HEK293T (cell line): ENCODE measurements at regions not wholly inside any gene's neighbourhood (a gene's known extent, or its start where the extent isn't known, plus 50 kb on each side); places are given as distances from the start of the nearest gene placed in this dataset.

Experiments
- CTCF ChIA-PET: fragments of 350-600 bp; formaldehyde crosslinking; extraction: SDS; loops from one replicate; lab custom pipeline; 2021; ENCODE audit warnings: antibody characterized with exemption, inconsistent platforms; lab: Yijun Ruan, JAX
- POLR2A ChIA-PET: fragments of 350-600 bp; formaldehyde crosslinking; extraction: SDS; loops from one replicate; lab custom pipeline; 2020; ENCODE audit warnings: antibody characterized with exemption, inconsistent platforms; lab: Yijun Ruan, JAX
- DNase-seq: peaks from one replicate; pipeline ENCODE4 v3.0.0; 2012; ENCODE audit warnings: mixed read lengths; ENCODE audit errors: extremely low spot score
- ARNT ChIP-seq: fragments of 450-650 bp; IDR thresholded peaks from 2 replicates; pipeline ENCODE4 v1.6.1; 2017; ENCODE audit warnings: mild to moderate bottlenecking
- BHLHE40 ChIP-seq: fragments of 450-650 bp; IDR thresholded peaks from 2 replicates; pipeline ENCODE4 v1.6.1; 2016; ENCODE audit warnings: mild to moderate bottlenecking, moderate library complexity, borderline replicate concordance
- CTBP1 ChIP-seq: fragments of 450-650 bp; IDR thresholded peaks from 2 replicates; pipeline ENCODE4 v1.6.1; 2016; ENCODE audit warnings: borderline replicate concordance
- ELF4 ChIP-seq: fragments of 450-650 bp; IDR thresholded peaks from 2 replicates; pipeline ENCODE4 v1.6.1; 2017; ENCODE audit warnings: antibody characterized with exemption
- FOXA1 ChIP-seq: fragments of 450-650 bp; IDR thresholded peaks from 2 replicates; pipeline ENCODE4 v1.6.1; 2016; ENCODE audit warnings: mild to moderate bottlenecking
- FOXK2 ChIP-seq: fragments of 450-650 bp; IDR thresholded peaks from 2 replicates; pipeline ENCODE4 v1.6.1; 2016; ENCODE audit warnings: mild to moderate bottlenecking
- FOXM1 ChIP-seq: fragments of 450-650 bp; IDR thresholded peaks from 2 replicates; pipeline ENCODE4 v1.6.1; 2017; ENCODE audit warnings: mild to moderate bottlenecking, borderline replicate concordance
- HDGF ChIP-seq: fragments of 450-650 bp; IDR thresholded peaks from 2 replicates; pipeline ENCODE4 v1.6.1; 2017; ENCODE audit warnings: antibody characterized with exemption, borderline replicate concordance
- L3MBTL2 ChIP-seq: fragments of 450-650 bp; conservative IDR thresholded peaks from 2 replicates; pipeline ENCODE4 v1.6.1; 2016; ENCODE audit warnings: mild to moderate bottlenecking
- LEF1 ChIP-seq: fragments of 450-650 bp; IDR thresholded peaks from 2 replicates; pipeline ENCODE4 v1.6.1; 2017; ENCODE audit warnings: mild to moderate bottlenecking, borderline replicate concordance
- NFRKB ChIP-seq: fragments of 450-650 bp; IDR thresholded peaks from 2 replicates; pipeline ENCODE4 v1.6.1; 2016; ENCODE audit warnings: mild to moderate bottlenecking, moderate library complexity
- SP1 ChIP-seq: fragments of 450-650 bp; IDR thresholded peaks from 2 replicates; pipeline ENCODE4 v1.6.1; 2017
- SUZ12 ChIP-seq: fragments of 450-650 bp; IDR thresholded peaks from 2 replicates; pipeline ENCODE4 v1.6.1; 2016; ENCODE audit warnings: mild to moderate bottlenecking
- TARDBP ChIP-seq: fragments of 450-650 bp; IDR thresholded peaks from 2 replicates; pipeline ENCODE4 v1.6.1; 2016
- ZNF384 ChIP-seq: fragments of 450-650 bp; IDR thresholded peaks from 2 replicates; pipeline ENCODE4 v1.6.1; 2016
- TF ChIP-seq, protein P1 (sequence below): fragments of 450-650 bp; IDR thresholded peaks from 2 replicates; pipeline ENCODE4 v1.6.1; 2016

DNA sequence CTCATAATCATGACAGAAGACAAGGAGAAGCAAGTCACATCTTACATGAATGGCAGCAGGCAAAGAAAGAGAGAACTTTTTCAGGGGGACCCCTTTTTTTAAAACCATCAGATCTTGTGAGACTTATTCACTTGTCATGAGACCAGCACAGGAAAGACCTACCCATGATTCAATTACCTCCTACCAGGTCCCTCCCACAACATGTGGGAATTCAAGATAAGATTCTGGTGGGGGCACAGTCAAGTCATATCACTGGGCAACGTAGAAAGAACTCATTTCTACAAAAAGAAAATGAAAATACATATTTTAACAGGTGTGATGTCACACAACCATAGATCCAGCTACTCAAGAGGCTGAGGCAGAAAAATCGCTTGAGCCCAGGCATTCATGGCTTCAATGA is 304.1 kb downstream of the IPMK start:
- POLR2A ChIA-PET: no interaction called here
- CTCF ChIA-PET: no interaction called here
- no peak for TF ChIP-seq L3MBTL2
- TF ChIP-seq BHLHE40: no peak
- no peak for TF ChIP-seq ELF4
- no peak for TF ChIP-seq HDGF
- TF ChIP-seq ZNF384: no peak
- TF ChIP-seq CTBP1: no peak
- TF ChIP-seq ARNT: no peak
- no peak for TF ChIP-seq LEF1
- TF ChIP-seq FOXK2: no peak
- no peak for TF ChIP-seq SUZ12
- DNase-seq: no peak

DNA sequence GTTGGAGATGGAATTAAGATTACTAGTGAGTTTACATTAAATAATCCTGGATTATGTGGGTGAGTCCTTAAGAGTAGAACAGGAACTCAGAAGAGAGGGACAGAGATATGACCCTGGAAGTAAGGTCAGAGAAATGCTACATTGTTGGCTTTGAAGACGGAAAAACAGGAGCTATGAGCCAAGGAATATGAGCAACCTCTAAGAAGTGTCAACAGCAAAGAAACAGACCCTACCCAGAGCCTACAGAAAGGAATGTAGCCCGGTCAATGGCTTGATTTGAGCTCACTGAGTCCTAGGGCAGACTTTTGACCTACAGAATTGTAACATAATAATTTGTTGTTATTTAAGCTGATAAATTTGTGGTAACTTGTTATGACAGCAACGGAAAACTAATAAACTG is 304.9 kb downstream of the IPMK start:
- TF ChIP-seq ARNT (no peak), TARDBP (no peak), FOXM1 (no peak)
- CTCF ChIA-PET: no interaction called here
- POLR2A ChIA-PET: no interaction called here
- no peak for DNase-seq

DNA sequence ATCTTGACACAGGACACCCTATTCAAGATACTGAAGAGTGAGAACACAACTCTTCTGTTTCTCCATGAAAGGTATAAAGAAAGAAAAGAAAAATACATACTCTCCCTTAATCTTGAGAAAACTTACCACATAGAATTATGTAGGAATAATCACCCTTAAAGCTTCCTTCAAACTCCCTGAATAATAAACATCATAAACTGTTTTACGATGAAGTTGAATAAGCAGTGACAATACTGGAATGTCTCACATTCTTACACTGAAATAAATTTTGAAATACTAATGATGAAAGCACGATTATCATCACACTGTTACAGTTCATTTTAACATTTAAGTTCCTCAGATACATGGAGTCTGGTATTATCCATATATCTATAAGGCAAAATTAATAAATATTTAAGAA is 306.2 kb downstream of the IPMK start:
- TF ChIP-seq NFRKB (no peak), HDGF (no peak), BHLHE40 (no peak), CTBP1 (no peak), FOXK2 (no peak), SP1 (no peak), ELF4 (no peak), SUZ12 (no peak), ZNF384 (no peak), ARNT (no peak), TARDBP (no peak), FOXM1 (no peak), LEF1 (no peak), L3MBTL2 (no peak), FOXA1 (no peak)
- TF ChIP-seq, protein P1, sequence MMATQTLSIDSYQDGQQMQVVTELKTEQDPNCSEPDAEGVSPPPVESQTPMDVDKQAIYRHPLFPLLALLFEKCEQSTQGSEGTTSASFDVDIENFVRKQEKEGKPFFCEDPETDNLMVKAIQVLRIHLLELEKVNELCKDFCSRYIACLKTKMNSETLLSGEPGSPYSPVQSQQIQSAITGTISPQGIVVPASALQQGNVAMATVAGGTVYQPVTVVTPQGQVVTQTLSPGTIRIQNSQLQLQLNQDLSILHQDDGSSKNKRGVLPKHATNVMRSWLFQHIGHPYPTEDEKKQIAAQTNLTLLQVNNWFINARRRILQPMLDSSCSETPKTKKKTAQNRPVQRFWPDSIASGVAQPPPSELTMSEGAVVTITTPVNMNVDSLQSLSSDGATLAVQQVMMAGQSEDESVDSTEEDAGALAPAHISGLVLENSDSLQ: no peak
- no peak for DNase-seq
- ChIA-PET POLR2A (no interaction called here), CTCF (no interaction called here)

DNA sequence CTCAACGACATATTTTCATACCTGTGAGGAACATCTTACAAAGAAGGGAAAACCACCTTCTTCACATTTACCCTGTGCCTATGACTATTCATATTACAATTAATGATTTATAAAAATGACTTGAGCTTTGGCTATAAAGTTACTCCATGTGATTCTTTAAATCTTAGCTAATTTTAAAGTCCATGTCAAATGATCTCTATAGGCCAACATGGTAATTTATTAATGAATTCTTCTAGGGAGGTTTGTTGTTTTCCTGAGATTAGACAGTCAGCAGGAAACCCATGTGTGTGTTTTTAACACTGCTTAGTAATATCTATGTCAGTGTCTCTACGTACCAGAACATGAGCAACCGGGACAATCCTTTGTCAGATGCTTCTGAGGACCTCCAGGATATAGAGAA is 307.3 kb downstream of the IPMK start:
- no peak for DNase-seq
- CTCF ChIA-PET: interaction anchor here (0.7 kb wide), 1 partner anchor 307 kb away, joined by 6 read pairs; no protein-coding TSS in a partner anchor
- POLR2A ChIA-PET: no interaction called here
- TF ChIP-seq ARNT: no peak
- no peak for TF ChIP-seq BHLHE40
- TF ChIP-seq, protein P1: no peak
- no peak for TF ChIP-seq NFRKB
- TF ChIP-seq LEF1: no peak
- TF ChIP-seq SUZ12: no peak
- no peak for TF ChIP-seq TARDBP
- TF ChIP-seq FOXK2: no peak
- TF ChIP-seq ELF4: no peak
- no peak for TF ChIP-seq HDGF
- no peak for TF ChIP-seq FOXM1
- no peak for TF ChIP-seq FOXA1
- TF ChIP-seq SP1: no peak
- no peak for TF ChIP-seq L3MBTL2
- no peak for TF ChIP-seq CTBP1
- no peak for TF ChIP-seq ZNF384

DNA sequence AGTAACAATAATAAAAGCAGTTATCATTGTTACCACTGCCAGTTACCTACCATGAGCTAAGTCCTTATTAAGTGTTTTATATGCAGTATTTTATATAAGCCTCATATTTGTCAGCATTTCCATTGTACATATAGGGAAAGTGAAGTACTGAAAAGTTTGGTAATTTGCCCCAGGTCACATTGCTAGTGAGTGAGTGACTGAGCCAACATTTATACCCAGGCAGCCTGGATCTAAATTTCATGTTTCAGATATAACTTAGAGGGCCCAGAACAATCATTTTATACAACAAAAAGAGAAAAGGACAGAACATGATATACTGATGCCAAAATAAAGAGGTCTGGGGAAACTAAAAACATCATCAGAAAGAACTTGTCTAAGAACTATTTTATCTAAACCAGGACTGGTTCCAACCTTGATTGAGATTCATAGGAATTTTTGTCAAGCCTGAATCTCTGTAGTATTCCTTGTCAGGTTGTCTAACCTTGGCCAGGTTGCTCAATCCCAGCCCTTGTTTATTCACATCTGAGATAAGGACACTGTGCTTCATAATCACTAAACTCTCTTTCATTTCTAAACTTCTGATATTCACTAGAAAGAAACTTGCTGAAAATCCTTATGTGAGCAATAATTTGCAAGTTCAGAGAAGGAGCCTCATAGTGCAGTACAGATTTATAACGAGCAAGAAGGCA is 308.2 kb downstream of the IPMK start:
- TF ChIP-seq ELF4 (no peak), HDGF (no peak), FOXM1 (no peak), BHLHE40 (no peak), FOXA1 (no peak), SP1 (no peak), NFRKB (no peak), CTBP1 (no peak), L3MBTL2 (no peak), TARDBP (no peak), FOXK2 (no peak), ZNF384 (no peak), ARNT (no peak)
- TF ChIP-seq, protein P1: no peak
- CTCF ChIA-PET: interaction anchor here (0.6 kb wide), 1 partner anchor 15 kb away, joined by 4 read pairs; no protein-coding TSS in a partner anchor
- no peak for DNase-seq
- POLR2A ChIA-PET: no interaction called here

DNA sequence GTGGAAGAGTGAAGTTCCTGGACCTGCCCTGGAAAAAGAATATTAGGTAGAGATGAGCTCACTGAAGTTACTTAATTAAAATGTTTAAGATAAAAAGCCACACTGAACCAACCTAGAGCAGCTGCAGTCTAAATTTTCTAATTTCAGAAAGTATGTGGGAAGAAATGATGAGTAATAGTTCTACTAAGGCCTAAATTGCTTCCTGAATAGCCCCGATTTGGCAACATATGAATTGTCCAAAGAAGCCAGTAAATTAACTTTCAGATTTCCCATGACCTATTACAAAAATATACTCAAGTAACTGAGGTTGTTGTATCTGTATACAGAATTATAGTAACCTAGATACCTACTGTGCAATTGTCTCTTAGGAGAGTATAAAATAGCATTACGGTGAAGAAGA is 312.6 kb downstream of the IPMK start:
- CTCF ChIA-PET: no interaction called here
- no peak for TF ChIP-seq LEF1
- no peak for TF ChIP-seq CTBP1
- no peak for TF ChIP-seq ELF4
- no peak for TF ChIP-seq FOXM1
- TF ChIP-seq L3MBTL2: no peak
- no peak for TF ChIP-seq ZNF384
- TF ChIP-seq, protein P1: no peak
- no peak for TF ChIP-seq SUZ12
- TF ChIP-seq ARNT: no peak
- TF ChIP-seq NFRKB: no peak
- no peak for TF ChIP-seq SP1
- POLR2A ChIA-PET: no interaction called here
- DNase-seq: no peak
